ENCODE measurements at regions not wholly inside any gene's neighbourhood (a gene's known extent, or its start where the extent isn't known, plus 50 kb on each side); places are given as distances from the start of the nearest gene placed in this dataset.

DNA sequence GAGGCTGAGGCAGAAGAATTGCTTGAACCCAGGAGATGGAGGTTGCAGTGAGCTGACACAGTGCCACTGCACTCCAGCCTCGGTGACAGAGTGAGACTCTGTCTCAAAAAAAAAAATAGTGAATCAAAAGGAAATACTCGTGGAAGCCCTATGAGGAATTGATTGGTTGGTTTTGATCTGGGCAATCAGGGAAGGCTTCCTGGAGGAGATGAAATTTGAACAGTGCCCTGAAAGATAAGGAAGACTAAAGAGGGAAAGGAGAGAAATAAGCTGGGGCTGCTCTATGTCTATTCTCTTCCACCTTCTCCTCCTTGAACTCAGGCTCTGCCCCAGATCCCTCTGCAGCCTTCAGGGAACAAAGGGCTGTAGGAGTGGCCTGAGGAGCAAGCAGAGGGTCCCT lies 54.1 kb downstream of the IRF2BPL start:
- DNase-seq = no peak

DNA sequence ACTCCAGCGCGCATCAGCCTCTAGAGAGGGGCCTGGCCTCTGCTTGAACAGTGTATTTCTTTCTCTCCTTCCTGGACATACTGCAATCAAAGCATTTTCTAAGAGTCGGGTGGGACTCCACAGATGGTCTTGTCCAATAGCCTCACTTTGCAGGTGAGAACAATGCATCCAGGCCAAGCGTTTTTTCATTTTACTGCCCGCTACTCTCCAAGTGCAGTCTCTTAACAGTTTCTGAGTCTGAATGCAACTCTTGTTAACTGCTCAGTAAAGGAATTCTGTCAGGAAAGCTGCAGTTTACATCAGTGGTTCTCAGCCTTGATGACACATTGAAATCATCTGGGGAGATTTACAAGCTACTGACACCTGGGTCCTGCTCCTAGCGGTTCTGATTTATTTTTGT lies 57.0 kb downstream of the IRF2BPL start:
- no peak for DNase-seq

DNA sequence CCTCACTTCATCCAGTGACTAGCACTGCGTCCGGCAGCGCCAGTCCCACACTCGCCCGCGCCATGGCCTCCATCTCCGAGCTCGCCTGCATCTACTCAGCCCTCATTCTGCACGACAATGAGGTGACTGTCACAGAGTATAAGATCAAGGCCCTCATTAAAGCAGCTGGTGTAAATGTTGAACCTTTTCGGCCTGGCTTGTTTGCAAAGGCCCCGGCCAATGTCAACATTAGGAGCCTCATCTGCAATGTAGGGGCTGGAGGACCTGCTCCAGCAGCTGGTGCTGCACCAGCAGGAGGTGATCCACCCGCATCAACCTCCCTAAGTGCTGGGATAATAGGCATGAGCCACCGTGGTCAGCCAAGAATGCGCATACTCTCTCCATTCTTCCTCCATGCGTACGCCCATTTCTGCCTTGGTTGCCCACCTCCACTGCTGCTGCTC lies 59.9 kb downstream of the IRF2BPL start:
- no peak for DNase-seq

DNA sequence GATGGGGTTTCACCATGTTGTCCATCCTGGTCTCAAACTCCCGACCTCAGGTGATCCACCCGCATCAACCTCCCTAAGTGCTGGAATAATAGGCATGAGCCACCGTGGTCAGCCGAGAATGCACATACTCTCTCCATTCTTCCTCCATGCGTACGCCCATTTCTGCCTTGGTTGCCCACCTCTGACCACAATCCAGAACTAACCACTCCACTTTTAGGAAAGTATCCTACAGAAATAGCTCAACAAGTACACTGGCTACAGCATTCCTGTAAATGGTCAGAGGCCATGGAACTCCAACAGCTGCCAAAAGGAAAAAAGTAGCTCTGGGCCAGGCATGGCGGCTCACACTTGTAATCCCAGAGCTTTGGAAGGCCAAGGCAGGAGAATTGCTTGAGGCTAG lies 60.7 kb downstream of the IRF2BPL start:
- no peak for DNase-seq

DNA sequence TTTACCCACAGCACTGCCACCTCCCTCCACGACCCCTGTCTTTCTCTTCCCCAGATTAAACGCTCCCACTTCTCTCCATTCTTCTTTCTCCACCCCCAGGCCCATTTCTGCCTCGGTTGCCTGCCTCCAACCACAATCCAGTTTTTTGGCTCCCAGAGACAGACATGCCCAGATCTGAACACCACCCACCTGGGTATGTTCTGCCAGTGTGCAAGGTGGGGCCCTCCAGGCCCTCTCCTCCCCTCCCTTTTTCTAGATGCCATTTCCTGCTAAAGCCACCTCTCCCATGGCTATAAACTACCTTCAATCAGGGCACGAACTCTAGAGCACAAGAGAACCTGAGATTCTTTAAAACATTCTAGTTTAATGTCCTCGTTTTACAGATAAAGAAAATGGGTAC lies 63.3 kb downstream of the IRF2BPL start:
- DNase-seq = no peak

DNA sequence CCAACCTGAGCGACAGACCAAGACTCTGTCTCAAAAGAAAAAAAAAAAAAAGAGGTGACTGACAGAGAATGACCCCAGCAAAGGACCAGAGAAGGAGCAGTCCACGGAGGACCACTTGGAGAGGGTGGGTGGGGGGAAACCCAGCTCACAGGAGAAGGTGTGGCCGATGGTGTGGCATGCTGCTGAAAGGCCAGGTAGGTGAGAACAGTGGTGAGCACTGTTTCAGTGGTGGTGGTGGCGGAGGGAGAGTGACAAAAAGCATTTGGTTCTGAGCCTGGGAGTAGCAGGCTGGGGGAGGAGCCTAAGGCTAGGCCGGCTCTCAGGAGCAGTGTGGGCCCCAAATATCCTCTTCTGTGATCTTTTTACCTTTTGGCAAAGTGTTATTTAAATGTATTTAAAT lies 63.8 kb downstream of the IRF2BPL start:
- DNase-seq = peak; percentile 35

DNA sequence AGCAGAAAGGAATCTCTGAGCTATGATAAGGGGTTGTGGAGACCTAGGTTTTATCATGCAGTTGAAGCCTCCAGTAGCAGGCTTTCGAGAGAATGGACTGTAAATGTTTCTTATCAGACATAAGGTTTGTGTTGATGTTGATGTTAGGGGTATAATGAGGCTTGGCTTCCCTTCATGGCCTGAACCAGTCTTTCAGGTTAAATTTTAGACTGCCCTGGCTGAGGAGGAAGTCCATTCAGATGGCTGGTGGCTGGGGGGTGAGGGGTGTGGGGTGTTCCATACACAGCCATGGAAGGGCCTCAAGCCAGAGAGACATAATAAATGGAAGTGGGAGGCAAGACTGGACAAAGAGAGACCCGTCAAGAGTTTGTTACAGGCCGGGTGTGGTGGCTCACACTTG lies 65.1 kb downstream of the IRF2BPL start:
- DNase-seq = no peak

DNA sequence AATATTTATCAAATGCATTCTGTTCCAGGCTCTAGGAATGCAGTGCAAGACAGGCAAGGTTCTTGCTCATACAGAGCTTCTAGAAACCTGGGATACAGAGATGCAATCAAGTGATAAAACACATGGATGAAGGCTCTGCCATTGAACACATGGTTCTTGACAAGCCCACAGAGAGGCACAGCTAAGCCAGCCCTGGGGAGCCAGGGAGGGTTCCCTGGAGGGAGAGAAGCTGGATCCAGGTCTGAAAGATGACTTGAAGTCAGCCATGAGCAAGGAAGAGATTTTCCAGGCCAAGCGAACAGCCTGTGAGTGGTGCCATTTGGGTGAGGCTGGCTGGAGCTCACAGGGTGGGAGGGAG lies 66.2 kb downstream of the IRF2BPL start:
- DNase-seq = no peak

DNA sequence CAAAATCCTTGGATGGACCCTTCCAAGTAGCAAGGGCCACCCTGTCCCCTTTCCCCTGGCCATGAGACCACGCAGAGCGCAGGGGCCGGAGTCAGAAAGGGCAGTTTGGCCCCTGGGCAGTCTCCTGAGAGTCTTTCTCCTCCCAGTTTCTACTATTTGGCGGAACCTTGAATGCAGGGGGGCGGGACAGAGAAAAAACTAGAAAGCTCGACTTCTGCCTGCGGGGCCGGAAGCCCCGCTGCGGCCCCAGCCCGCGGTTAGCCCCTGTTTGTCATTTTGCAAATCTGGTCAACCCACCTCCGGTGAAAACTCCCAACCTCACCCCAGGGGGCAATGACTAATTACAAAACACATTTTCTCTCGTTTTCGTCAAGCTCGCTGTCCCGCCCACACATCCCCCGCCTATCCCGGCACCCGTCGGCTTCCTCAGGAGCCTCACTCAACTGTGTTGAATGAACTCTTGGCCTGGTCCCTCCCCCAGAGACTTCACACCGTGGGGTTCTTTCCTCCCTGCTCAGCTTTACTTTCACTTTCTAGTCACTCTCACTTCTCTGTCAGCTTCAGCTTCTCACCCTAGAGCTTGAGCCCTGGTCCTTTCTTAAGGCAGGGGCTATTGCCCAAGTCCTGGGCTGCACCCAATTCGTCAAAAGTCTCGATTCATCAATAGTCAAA lies 66.7 kb downstream of the IRF2BPL start:
- peak; percentile 95 for DNase-seq

DNA sequence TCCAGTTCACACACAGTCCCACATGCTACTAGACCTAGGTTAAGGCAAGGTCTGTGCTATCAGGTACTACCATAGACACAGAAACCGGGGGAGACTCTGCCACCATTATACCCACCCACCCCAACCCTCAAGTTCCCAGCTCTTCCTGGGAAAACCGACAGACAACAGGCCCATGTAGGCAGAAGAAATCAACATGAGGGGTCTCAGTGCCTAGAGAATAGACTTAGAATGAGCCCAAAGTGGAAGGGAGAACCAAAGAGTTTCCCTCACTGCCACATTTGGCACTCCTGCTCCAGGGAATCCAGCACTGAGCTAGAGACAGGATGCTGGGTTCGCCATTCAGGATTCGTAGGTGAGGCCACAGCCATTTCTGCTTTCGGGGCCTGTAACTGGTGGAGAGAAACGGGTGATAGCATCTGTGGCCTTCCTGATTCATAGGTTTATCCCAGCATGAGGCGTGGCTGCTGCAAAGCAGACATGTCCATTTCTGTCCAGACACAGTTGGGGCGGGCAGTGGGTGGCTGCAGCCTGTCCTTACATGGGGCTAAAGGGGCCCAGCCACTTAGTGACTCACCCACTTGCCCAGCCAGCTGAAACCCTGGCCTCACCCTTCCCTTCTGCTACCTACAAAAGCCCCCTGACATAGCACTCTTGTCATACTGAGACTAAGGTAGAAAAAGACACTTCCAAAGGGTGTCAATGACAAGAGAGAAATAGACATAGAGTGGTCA lies 69.4 kb downstream of the IRF2BPL start:
- no peak for DNase-seq

DNA sequence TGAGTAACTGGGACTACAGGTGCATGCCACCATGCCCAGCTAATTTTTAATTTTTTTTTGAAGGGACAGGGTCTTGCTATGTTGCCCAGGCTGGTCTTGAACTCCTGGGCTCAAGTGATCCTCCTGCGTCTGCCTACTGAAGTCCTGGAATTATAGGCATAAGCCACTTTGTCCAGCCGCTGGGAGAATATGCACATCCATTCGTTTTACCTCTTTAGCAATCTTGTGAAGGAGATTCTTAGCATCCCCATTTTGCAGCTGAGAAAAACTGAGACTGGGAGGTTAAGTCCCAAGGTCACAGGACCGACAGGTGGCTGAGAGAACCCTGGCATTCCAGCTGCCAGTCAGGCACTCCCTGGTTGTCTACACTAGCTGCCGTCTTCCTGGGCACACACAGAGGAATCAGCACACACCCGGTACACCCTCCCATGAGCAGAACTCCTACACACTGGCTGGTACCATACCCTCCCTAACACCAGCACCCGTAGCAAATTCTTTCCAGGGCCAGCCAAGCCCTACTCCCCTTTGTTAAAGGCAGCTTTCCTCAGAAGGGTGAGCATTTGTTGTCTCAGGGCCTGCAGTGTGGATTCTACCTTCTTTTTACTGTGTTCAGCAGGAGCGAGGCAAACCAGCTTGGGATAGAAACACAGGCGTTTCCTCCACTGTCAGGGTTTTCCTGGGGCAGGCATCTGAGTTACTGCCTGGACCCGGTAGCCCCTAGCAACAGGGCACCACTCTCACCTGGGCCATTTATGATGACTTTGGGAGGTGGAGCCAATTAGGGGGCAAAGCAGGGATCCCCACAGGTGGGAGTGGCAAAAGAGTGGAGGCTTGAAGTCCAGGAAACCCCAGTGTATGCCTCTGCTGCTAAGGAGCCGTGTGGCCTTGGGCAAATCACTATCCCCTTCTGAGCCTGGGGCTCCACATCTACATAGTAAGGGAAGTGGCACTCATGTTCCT lies 70.2 kb downstream of the IRF2BPL start:
- no peak for DNase-seq

DNA sequence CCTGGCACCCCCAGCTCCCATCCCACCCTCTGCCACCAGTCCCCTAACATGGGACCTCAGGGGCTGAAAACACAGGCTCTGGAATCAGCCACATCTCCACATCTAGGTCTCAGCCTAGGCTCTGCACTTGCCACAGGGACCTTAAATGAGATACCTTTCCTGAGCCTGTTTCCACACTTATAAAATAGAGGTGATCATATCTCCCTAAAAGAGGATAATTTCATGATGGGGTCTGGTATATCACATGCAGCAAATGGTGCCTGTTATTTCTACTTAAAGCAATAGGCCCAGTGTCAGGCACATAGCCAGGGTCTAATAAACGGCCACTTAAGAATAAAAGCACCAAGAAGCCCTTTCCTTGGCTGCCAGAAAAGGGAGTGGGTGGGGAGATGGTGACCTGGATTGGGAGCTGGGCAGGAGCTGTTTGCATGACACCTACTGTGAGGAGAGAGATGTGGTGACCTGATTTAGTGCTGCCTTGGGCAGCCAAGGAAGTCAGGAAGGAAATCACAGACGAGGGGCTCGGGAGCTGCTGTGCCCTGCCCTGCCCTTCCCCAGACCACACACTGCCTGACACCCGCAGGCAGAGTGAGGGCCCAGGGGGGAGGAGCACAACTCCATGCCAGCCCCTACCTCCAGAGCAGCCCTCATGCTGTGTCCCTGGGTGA lies 71.2 kb downstream of the IRF2BPL start:
- no peak for DNase-seq

DNA sequence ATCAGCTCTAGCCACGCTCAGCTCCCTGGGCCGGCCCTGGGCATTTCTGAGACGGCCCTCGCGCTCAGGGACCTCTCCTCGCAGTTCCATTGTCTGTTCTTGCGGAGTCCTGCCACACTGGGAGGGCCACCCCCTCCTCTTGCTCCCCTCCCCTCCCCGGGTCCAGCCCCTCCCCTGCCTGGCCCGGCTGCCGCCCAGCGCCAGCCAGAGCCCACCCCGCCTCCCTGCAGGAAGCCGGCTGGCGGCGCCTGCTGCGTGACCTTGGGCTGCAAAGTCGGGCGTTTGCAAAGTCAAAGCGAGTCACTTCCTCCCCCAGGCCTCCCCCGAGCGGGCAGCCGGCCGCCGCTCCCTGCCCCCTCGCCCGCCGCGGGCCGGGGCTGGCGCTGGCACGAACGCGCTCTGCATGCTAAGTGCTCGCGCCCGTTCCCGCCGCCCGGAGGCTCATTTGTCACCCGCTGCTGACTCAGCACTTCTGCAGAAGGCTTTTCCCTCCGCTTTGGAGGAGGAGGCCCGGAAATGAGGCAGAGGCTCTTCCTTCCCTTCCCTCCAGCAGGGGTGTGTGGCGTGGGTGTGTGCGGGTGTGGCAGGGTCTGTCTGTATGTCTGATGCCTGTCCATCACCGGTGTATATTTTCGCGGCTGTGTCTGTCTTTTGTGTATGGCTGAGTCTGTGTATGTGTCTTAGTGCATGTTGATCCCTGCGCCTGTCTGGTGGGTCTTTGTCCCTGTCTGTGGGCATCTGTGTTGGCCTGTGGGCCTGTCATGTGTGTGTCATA lies 72.0 kb downstream of the IRF2BPL start:
- DNase-seq = peak; percentile 91

DNA sequence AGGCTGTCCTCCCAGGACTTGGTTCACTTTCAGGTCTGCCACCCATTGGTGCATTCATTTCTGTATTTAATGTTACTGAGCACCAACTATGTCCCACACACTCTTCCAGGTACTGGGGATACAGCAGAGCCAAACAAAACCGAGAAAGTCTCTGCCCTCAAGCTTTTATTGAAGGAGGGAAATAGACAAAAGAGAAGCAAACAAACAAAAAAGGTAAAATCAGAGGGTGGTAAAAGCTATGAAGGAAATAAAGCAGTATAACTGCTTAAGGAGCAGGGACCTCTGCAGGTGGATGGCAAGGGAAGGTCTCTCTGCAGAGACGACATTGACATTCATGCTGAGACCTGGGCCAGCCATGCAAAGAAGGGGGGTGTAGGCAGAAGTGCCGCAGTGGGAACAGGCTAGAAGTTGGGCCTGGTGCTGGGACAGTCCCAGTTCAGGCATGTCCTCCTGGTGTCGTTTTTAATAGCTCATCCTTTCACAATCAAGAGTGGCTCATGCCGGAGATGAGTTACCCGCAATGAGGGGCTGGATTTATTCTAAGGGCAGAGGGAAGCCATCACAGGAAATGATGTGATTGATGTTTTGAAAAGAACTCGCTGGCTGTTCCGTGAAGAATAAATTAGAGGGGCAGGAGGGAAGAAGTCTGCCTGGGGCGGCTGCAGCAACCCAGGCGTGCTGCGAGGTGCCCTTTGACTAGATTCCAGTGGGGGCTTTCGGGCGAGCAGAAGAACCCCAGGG lies 72.8 kb downstream of the IRF2BPL start:
- DNase-seq = peak; percentile 68

DNA sequence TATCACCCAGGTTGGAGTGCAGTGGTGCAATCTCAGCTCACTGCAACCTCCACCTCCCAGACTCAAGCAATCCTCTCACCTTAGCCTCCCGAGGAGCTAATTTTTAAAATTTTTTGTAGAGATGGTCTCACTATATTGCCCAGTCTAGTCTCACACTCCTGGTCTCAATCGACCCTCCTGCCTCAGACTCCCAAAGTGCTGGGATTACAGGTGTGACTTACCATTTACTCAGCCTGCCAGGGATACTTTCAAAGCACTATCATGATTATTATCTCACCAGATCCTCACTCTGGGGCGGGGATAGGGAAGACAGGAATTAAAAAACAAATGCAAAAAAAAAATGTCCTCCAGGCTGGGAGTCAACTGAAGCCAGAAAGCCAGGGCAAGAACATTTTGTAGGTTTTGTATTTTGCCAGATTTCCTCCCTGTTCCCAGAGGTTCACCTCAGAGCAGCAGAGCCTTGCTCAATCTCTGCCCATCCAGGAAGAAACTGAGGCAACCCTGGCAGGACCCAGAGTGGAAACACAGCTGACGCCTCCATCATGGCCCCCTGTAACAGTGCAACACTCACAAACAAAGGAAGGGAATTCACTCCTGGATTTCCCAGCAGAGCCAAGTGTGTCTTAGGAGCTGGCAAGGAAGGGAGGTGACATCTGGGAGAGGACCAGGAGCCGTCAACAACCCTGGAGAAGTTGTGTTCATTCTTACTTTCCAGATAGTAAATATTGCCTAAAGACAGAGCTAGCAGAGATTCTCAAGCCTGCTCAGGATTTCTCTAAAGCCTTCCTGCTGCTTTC lies 73.9 kb downstream of the IRF2BPL start:
- no peak for DNase-seq

DNA sequence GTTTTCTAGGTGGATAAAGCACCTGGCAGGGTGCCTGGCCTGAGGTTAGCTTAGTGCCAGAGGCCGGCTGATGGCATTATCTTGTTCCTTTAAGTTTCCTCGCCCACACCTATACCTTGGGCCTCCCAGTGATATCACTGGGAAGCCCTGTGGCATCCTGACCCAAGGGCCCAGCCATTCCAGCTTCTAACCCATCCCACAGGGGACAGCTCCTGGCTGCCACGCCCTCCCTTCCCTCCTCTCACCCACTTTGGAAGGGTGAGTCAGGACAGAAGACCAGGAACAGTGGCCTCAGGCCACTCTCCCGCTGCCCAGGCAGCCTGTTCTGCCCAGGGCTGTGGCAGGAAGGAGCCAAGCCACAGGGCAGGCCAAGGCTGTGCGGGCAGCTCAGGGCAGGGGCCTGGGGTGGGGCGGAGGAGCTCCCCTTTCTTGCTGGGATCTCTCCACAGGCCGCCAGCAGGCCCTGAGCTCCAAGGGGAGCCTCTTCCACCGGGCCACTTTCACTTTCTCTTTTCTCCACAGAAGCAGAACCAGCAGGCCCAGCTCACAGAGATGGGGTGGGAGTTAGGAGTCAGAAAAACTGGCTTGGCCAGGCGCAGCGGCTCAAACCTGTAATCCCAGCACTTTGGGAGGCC lies 75.1 kb downstream of the IRF2BPL start:
- DNase-seq = peak; percentile 68

DNA sequence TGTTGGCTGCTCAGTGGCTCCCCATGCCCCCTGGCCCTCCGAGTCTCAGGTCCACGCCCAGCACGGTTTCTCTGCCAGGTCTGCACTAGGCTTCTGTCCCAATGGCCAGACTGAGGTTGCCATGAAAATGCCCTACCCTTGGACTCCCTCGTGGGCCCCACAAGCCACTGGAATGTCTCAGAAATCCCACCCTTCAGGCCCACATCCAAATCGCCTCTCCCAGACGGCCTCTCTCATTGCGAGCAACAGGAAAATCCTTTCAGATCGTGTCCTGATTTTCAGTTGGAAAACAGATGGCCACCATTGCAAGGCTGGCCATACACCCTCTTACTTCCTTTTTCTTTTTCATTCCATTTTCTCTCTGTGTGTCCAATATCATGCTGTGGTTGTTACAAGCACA lies 77.3 kb downstream of the IRF2BPL start:
- no peak for DNase-seq

DNA sequence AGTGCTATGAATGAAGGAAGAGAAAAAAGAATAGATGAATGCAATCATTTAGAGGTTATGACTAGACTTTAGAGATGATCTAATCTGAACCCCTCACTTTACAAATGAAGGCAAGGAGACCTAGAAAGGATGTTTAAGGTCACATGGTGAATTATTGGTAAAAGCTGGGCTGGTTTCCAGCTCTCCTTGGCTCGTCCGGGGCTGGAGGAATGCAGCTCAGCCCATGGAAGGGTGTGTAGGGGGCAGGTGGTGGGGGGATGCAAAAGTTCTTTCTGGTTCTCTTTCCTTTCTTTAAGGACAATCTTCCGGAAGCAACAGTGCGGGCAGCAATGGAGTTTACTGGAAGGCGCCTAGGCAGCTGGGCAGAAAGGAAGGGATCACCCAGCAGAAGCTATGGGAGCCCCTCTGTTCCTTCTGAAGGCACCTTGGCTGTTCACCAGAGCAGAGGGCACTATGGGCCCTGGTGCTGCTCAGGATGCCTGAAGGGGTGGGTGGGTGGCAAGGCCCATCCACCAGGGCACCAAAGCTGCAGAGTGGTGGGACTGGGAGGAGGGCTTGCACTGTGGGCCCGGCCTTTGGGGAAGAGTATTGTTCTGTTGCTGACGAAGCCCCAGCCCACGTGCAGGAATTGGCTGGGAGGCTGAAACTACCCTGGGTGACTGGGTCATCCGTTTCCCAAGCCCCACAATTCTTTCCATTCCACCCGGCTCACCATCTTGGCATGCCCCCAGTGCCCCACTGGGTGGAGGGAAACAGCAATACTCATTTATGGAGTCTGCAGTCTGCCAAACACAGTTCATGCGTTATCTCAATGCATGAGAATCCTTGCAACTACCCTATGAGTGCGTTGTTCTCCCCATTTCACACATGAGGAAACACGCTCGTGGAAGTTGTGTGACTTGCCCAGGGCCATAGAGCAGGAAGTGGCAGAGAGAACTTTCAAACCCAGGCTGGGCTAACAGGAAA lies 78.2 kb downstream of the IRF2BPL start:
- DNase-seq = no peak

DNA sequence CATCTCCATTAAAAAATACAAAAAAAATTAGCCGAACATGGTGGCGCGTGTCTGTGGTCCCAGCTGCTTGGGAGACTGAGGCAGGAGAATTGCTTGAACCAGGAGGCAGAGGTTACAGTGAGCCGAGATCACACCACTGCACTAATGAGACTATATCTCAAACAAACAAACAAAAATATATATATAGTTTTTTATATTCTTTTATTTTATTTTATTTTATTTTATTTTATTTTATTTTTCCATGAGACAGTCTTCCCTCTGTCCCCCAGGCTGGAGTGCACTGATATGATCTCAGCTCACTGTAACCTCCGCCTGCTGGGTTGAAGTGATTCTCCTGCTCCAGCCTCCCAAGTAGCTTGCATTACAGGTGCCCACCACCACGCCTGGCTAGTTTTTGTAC lies 79.5 kb downstream of the IRF2BPL start:
- DNase-seq = no peak

Measured in CD4-positive, alpha-beta T cell treated with Interleukin-6 for 4 hours (primary cell).